A549 (cell line): ENCODE measurements at regions not wholly inside any gene's neighbourhood (a gene's known extent, or its start where the extent isn't known, plus 50 kb on each side); places are given as distances from the start of the nearest gene placed in this dataset.

Source experiments
- ATAC-seq, 2 experiments: fragments of 200-7000 bp in 1 of 2; fragments of >200 bp in 1 of 2; cut with Nextera tagmentation in 1 of 2; cut with Tn5 transposase in 1 of 2; 3 replicates each; pipeline versions ENCODE4 v1.8.0 to v1.9.1; 2018 to 2020; ENCODE audit warnings: mild to moderate bottlenecking in 1 of 2, moderate library complexity in 1 of 2
- CTCF ChIA-PET: fragments of 300-600 bp; sonication (Branson Sonifier 250); formaldehyde crosslinking; extraction: SDS; loops from one replicate; lab custom pipeline; 2021; ENCODE audit warnings: antibody characterized with exemption, inconsistent platforms; lab: Yijun Ruan, JAX
- POLR2A ChIA-PET: fragments of 350-600 bp; formaldehyde crosslinking; extraction: SDS; loops from one replicate; lab custom pipeline; 2021; ENCODE audit warnings: antibody characterized with exemption, inconsistent platforms; lab: Yijun Ruan, JAX
- DNase-seq, 2 experiments: peaks; one replicate each; pipeline versions ENCODE4 v3.0.0 to v3.0.0-alpha.2; 2011 to 2016; ENCODE audit warnings: low read depth in 1 of 2, low spot score in 1 of 2
- FAIRE-seq: peaks from 2 replicates; lab custom pipeline; 2011; peaks lifted over from hg19 to GRCh38; lab: Jason Lieb, UNC
- H3K27ac ChIP-seq, 2 experiments: fragments of >200 bp; sonication (Bioruptor Twin); formaldehyde crosslinking; 3 replicates each; pipeline ENCODE4 v1.5.1; 2016 to 2017
- H3K4me1 ChIP-seq: fragments of >200 bp; sonication (Bioruptor Twin); formaldehyde crosslinking; 3 replicates; pipeline ENCODE4 v1.6.1; 2016
- H3K4me2 ChIP-seq: fragments of >200 bp; sonication (Bioruptor Twin); formaldehyde crosslinking; 3 replicates; pipeline ENCODE4 v1.6.1; 2016
- H3K4me3 ChIP-seq: fragments of >200 bp; sonication (Bioruptor Twin); formaldehyde crosslinking; 3 replicates; pipeline ENCODE4 v1.5.1; 2016
- H3K9me3 ChIP-seq: fragments of >200 bp; sonication (Bioruptor Twin); formaldehyde crosslinking; 3 replicates; pipeline ENCODE4 v1.6.1; 2016
- ATOH8 ChIP-seq: fragments of 250-450 bp; sonication (Bioruptor Pico); IDR thresholded peaks from 2 replicates; pipeline ENCODE4 v1.5.0; 2020; ENCODE audit warnings: low read depth, mild to moderate bottlenecking, moderate library complexity
- CBX2 ChIP-seq: fragments of 200-600 bp; sonication (generic); IDR thresholded peaks from 2 replicates; pipeline ENCODE4 v1.6.1; 2016; ENCODE audit warnings: low read depth, mild to moderate bottlenecking, borderline replicate concordance
- CEBPB ChIP-seq, 2 experiments: fragments of >200 bp in 1 of 2; sonication (Bioruptor Twin) in 1 of 2; formaldehyde crosslinking in 1 of 2; IDR thresholded peaks; 2 replicates each; pipeline ENCODE4 v1.6.1; 2012 to 2016
- CTCF ChIP-seq: fragments of >200 bp; sonication (Bioruptor Twin); formaldehyde crosslinking; IDR thresholded peaks from 3 replicates; pipeline ENCODE4 v1.5.1; 2016
- FOSB ChIP-seq: fragments of 250-450 bp; sonication (Bioruptor Pico); IDR thresholded peaks from 2 replicates; pipeline ENCODE4 v1.5.0; 2020; ENCODE audit warnings: mild to moderate bottlenecking, moderate library complexity
- FOXS1 ChIP-seq: fragments of 250-450 bp; sonication (Bioruptor Pico); IDR thresholded peaks from 2 replicates; pipeline ENCODE4 v1.5.0; 2020; ENCODE audit warnings: mild to moderate bottlenecking, moderate library complexity
- HEYL ChIP-seq: fragments of 250-450 bp; sonication (Bioruptor Pico); IDR thresholded peaks from 2 replicates; pipeline ENCODE4 v1.8.0; 2021; ENCODE audit warnings: mild to moderate bottlenecking, moderate library complexity
- HMGXB4 ChIP-seq: fragments of 250-450 bp; sonication (Bioruptor Pico); IDR thresholded peaks from 2 replicates; pipeline ENCODE4 v1.5.0; 2021; ENCODE audit warnings: mild to moderate bottlenecking, moderate library complexity, borderline replicate concordance
- JUNB ChIP-seq: fragments of >200 bp; sonication (Bioruptor Twin); formaldehyde crosslinking; IDR thresholded peaks from 2 replicates; pipeline ENCODE4 v1.6.1; 2016
- KDM1A ChIP-seq: fragments of 200-600 bp; sonication (generic); IDR thresholded peaks from 2 replicates; pipeline ENCODE4 v1.6.1; 2016; ENCODE audit warnings: low read depth, mild to moderate bottlenecking
- MYC ChIP-seq: IDR thresholded peaks from 2 replicates; pipeline ENCODE4 v1.6.1; 2012; ENCODE audit warnings: mild to moderate bottlenecking, inconsistent platforms, low read length, improper control_type of control experiment, borderline replicate concordance
- NFE2L2 ChIP-seq: fragments of 150-350 bp; conservative IDR thresholded peaks from 2 replicates; pipeline ENCODE4 v1.6.1; 2014; ENCODE audit warnings: low read length
- PHF8 ChIP-seq: fragments of 200-600 bp; sonication (generic); IDR thresholded peaks from 2 replicates; pipeline ENCODE4 v1.6.1; 2016; ENCODE audit warnings: low read depth, mild to moderate bottlenecking, antibody characterized with exemption, moderate library complexity, borderline replicate concordance
- POLR2A ChIP-seq: IDR thresholded peaks from 2 replicates; pipeline ENCODE4 v1.6.1; 2012; ENCODE audit warnings: mild to moderate bottlenecking, low read length
- POLR2AphosphoS2 ChIP-seq: conservative IDR thresholded peaks from 2 replicates; pipeline ENCODE4 v1.6.1; 2012; ENCODE audit warnings: low read length, improper control_type of control experiment, inconsistent platforms
- RAD21 ChIP-seq, 2 experiments: fragments of >200 bp in 1 of 2; sonication (Bioruptor Twin) in 1 of 2; formaldehyde crosslinking in 1 of 2; IDR thresholded peaks in 1 of 2; conservative IDR thresholded peaks in 1 of 2; 2 replicates in 1 of 2; 3 replicates in 1 of 2; pipeline ENCODE4 v1.6.1; 2012 to 2018; ENCODE audit warnings: inconsistent platforms in 1 of 2
- RARB ChIP-seq: fragments of 250-450 bp; sonication (Bioruptor Pico); IDR thresholded peaks from 2 replicates; pipeline ENCODE4 v1.8.0; 2021; ENCODE audit warnings: mild to moderate bottlenecking, moderate library complexity
- REST ChIP-seq: fragments of 200-600 bp; sonication (generic); IDR thresholded peaks from 2 replicates; pipeline ENCODE4 v1.6.1; 2016; ENCODE audit warnings: antibody characterized with exemption, mild to moderate bottlenecking, moderate library complexity
- RFX5 ChIP-seq: fragments of 450-650 bp; IDR thresholded peaks from 2 replicates; pipeline ENCODE4 v1.7.1; 2014; ENCODE audit warnings: antibody characterized with exemption, mild to moderate bottlenecking, moderate library complexity
- TP53 ChIP-seq: fragments of 250-450 bp; sonication (Bioruptor Pico); IDR thresholded peaks from 2 replicates; pipeline ENCODE4 v1.5.0; 2021; ENCODE audit warnings: mild to moderate bottlenecking, moderate library complexity
- ZC3H11A ChIP-seq: fragments of 450-650 bp; IDR thresholded peaks from 2 replicates; pipeline ENCODE4 v1.6.1; 2014; ENCODE audit warnings: antibody characterized with exemption, mild to moderate bottlenecking
- ZSCAN20 ChIP-seq: fragments of 250-450 bp; sonication (Bioruptor Pico); IDR thresholded peaks from 2 replicates; pipeline ENCODE4 v1.8.0; 2022; ENCODE audit warnings: mild to moderate bottlenecking, moderate library complexity
- WGBS: methylation state at CpG from one replicate; pipeline ENCODE4 v1.1.6; 2017; ENCODE audit errors: missing lambda C conversion rate; 5-methylcytosine and 5-hydroxymethylcytosine counted together

GRCh38 chr3:76222201-76222600, 436.9 kb upstream of the ZNF717 start:
- Histone ChIP-seq H3K4me1 (no peaks in the 10 kb centered on the region), H3K9me3 (no peaks in the 10 kb centered on the region; the same call in 2 of the 3 replicates), H3K27ac (no peak overlapping the region), H3K4me2 (no peak overlapping the region), H3K4me3 (no peak overlapping the region)
- DNase-seq (no peak), FAIRE-seq (no peak), ATAC-seq (no peak)
- TF ChIP-seq JUNB (no peak), HEYL (CRISPR knock-in tag) (no peak), RFX5 (no peak), CEBPB (IDR thresholded peaks at IDR 0.05) (no peak)
- CTCF ChIA-PET = no interaction called here
- WGBS = 2% methylated on average over 2 of the region's 2 CpGs
- POLR2A ChIA-PET = no interaction called here

GRCh38 chr3:76231258-76231657, 445.9 kb upstream of the ZNF717 start:
- CTCF ChIA-PET = no interaction called here
- no peaks in the 10 kb centered on the region for H3K4me1 ChIP-seq
- FAIRE-seq = no peak
- H3K4me3 ChIP-seq = no peak overlapping the region
- ATAC-seq = no peak
- no peak for DNase-seq
- H3K4me2 ChIP-seq = no peak overlapping the region
- H3K9me3 ChIP-seq = no peaks in the 10 kb centered on the region
- WGBS = 1% methylated on average over 4 of the region's 4 CpGs
- POLR2A ChIA-PET = no interaction called here
- H3K27ac ChIP-seq = no peak overlapping the region
- TF ChIP-seq TP53 = no peak
- no peak for TF ChIP-seq NFE2L2
- no peak for TF ChIP-seq MYC
- no peak for TF ChIP-seq POLR2A
- no peak for TF ChIP-seq CEBPB (IDR thresholded peaks at IDR 0.05)
- TF ChIP-seq REST = no peak
- TF ChIP-seq CTCF = no peak
- TF ChIP-seq POLR2AphosphoS2 = no peak
- TF ChIP-seq ATOH8 (CRISPR knock-in tag) = no peak
- TF ChIP-seq ZC3H11A = no peak
- TF ChIP-seq KDM1A = no peak
- no peak for TF ChIP-seq CBX2
- no peak for TF ChIP-seq FOXS1 (CRISPR knock-in tag)
- TF ChIP-seq PHF8 = no peak
- TF ChIP-seq FOSB (CRISPR knock-in tag) = no peak
- TF ChIP-seq JUNB = no peak
- TF ChIP-seq ZSCAN20 = no peak
- no peak for TF ChIP-seq RAD21 (conservative IDR thresholded peaks at IDR 0.05 in 1 of 2, IDR thresholded peaks at IDR 0.05 in 1 of 2)
- no peak for TF ChIP-seq HMGXB4 (CRISPR knock-in tag)
- TF ChIP-seq RARB (CRISPR knock-in tag) = no peak
